CD4-positive, alpha-beta T cell treated with Interleukin-6 at 100 ng/mL for 8 hours (primary cell): ENCODE measurements at regions not wholly inside any gene's neighbourhood (a gene's known extent, or its start where the extent isn't known, plus 50 kb on each side); places are given as distances from the start of the nearest gene placed in this dataset.
"Not testable (repeated sequence)": the region's sequence is repeated elsewhere in the genome, so short reads cannot be mapped to it uniquely, and the experiment has no call there.

ENCODE experiments used
- DNase-seq: peaks from one replicate; pipeline ENCODE4 v3.0.0-alpha.2; 2020; ENCODE audit warnings: mixed read lengths, low spot score

DNA sequence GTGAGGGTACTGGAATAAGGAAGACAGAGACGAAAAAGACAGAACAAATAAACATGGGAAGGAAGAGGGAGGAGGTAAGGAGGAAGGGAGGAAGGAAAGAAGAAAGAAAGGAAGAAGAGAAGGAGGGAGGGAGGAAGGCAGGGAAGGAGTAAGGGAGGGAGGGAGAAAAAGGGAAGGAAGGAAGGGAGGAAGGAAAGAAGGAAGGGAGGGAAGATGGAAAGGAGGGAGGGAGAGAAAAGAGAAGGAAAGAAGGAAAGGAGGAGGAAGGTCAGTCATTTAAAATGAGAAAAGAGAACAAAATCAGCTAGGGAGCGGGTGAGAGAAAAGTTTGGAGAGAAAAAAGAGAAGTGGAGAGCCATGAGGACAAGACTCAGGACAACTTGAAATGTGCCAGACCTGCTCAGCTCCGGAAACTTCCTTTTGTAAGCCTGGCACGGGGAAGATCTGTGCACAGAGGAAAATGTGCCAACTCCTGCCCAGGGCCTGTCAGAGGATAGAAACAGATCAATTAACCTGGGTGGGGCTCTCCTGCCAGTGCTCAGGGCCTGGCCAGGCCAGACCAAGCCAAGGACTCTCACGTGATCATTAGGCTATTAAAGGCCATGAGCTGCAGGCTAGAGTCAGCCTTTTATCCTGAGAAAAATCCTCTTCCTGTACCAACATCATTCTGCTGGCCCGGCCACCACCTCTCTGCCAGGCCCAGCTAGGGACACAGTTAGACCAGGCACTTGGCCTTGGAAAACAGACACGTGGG lies 50.1 kb upstream of the BCL6 start:
- no peak for DNase-seq

DNA sequence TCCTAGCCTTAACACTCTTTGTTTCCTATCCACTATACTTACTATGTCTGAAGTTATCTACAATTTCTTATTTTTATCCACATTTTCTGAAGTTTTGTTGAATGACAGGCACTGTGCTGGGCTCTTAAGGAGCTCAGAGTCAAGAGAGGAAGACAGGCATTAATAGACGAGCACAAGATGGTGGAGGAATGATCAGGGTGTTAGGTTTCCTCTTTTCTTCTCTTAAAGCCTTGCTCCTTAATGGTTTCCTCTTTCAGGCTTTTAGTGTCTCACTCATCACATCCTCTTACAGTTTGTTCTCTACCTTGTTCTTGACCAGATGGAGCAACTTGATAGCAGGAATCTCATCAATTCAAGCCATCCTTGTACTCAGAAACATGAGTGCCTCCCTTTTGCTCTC lies 52.9 kb upstream of the BCL6 start:
- no peak for DNase-seq

DNA sequence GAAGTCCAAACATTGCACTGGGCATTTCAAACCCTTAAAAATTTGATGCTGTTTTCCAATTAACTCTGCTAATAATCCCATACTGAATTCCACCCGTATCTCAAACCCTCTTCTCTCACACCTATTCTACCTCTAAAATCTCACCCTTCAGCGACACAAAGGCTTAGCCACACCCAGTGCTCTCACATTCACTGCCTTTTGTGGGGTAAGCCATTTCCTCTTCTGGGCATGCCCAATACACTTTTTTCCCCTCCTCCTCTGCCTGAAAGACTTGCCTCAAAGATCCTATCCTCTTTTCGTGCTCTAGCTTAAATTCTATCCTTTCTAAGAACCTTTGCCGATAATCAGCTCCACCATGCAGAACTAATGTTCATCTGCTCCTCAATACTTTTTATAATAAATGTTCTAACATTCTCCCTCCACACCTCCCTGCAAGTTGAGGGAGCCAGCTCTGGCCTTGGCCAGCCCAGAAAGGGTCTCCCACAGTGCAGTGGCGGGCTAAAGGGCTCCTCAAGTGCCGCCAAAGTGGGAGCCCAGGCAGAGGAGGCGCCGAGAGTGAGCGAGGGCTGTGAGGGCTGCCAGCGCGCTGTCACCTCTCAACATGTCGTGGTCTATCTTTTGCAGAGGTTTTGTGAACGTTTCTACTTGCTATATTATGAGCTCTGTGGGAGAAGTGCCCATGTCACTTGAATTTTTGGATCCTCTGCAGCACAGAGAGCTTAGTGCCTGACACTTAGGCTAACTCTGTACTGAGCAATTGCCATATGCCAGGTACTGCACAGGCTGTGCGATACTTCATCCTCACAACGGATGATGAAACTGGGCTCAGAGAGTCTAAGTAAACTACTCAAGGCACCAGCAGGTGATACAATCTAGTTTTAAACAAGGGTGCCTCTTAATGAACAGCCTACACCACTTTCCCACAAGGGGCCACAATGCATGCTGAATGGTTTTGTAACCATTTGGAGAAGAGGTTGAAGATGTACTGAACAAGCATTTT lies 53.6 kb upstream of the BCL6 start:
- peak; percentile 55 for DNase-seq

DNA sequence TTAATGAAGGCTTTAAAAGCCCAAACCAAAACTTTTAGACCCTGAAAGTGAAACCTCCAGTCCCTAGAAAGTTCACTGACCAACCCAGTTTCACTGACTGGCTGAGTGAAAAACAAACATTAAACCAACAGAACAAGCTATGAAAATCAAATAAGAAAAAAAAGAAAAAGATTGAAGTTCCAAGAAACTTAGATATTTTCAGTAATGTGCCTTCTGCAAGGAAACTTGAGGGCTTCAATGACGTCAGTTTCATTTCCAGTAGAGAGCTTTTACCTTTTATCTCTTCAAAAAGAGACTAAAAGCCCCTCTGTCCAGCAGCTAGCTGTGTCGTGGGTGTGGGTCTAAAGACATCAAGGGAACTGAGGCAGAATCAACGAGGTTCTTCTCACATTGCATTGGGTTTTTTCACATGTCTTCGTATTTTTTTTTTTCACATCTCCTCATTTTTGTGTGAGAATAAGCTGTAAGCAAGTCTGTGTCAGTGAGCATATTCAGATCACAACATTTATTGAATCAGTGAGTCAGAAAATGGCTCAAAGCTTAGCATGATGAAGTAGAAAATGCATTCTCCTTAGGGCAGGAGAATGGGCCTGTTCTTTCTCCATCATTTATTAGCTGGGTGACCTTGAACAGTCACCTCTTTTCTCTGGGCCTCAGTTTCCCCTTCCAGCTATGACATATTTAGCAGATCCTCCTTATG lies 54.8 kb upstream of the BCL6 start:
- DNase-seq = no peak

DNA sequence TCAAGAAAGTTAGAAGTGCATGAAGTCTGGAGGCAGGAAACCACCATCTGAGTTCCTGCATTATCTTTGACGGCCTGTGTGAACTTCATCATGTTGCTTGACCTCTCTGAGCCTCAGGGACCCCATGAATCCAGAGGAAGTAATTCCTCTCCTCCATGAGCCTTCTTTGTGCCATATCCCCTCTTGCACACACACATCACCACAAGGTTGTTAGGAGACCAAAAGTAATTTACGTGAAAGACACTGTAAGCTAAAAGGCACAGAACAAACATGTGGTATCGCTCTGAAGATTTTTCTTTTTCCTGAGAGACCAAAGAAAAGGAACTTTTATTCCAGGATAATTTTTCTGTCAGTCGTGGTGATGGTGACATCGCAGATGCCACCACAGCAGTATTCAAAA lies 55.9 kb upstream of the BCL6 start:
- no peak for DNase-seq

DNA sequence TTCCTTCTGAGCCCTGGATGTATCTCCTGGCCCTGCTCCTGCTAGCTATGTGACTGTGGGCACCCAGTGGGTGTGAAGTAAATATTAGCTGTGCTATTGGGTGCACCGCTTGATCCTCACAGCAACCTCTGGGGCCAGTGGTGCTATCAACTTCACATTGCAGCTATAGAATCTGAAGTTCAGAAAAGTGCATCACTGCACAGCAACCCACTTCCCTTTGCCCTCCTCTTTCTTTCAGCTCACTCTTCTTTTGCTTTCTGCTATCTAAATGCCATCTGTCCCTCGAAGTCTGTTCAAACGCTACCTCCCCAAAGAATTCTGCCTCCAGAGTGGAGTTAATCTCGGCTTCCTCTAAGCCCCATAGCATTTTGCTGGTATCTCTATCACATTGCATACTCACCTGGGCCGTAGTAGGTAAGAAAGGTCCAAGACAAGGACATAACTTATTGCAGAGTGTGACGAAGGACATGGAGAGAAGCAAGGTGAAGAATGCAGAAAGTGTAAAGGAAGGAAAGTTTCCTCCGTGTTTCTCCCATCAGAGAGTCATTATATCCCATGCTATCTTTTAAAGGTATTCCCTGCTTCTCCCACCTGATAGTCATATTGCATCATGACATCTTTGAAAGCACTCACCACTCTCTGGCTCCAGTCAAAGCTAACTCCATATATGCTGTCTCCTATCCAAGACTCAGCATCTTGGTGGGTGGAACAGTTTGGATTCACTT lies 57.1 kb upstream of the BCL6 start:
- no peak for DNase-seq

DNA sequence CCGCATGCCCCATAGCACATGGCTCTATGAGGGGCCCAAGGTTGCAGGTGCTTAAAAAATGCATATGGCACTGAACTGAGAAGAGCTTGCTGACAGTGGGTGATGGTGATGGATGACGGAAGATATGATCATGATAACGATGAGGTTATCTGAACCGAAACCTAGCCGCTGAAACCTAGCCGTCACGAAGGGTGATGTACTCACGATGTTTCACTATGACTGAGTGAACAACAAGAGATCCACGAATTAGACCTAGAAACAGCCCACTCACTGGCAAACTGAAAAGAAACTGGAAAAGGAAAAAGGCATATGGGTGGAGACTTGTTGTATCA lies 57.6 kb upstream of the BCL6 start:
- peak; percentile 42 for DNase-seq

DNA sequence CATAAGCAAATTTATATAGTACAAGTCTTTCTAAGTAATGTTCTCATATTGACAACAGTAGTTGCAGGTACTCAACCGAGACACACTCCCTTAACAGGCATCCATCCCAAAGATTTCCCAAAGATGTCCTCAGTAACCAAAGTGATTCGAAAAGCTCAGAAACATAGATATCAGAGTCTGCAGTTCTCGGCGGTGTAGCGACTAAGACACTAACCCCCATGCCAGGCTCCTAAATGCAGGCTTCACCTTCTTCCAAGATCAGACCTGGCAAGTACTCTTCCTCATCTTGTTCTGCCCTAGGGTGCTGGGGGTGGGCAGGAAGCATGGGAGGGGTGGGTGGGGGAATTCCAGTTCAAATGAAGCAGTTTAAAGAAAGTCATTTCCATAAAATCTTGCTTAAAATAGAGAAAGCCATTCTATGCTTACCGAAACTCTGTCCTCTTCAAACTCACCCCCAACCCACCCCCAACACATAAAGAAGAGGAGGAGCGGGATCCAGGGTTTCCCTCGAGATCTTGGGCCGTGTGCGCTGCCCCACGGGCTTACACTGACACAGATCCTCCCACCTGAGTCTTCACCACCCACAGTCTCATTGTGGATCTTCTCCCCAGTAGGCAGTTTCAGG lies 59.0 kb upstream of the BCL6 start:
- DNase-seq = no peak

DNA sequence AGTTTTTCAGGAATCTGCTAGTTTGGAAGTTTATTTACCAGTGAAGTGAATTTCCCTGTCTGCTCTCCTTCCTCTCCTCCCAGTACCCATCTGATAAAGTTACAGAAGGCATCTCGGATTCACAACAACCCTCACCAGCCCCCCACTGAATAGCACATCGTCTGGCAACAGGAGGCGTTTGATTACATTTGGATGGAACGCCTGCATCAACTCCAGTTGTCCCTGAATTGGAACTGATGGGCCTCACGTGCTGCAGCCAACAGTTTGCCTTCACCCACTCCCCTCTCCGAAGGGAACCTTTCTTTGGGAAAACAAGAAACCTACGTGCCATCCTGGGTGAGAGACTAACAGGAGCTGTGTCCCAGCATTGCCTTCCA lies 59.5 kb upstream of the BCL6 start:
- DNase-seq = no peak

DNA sequence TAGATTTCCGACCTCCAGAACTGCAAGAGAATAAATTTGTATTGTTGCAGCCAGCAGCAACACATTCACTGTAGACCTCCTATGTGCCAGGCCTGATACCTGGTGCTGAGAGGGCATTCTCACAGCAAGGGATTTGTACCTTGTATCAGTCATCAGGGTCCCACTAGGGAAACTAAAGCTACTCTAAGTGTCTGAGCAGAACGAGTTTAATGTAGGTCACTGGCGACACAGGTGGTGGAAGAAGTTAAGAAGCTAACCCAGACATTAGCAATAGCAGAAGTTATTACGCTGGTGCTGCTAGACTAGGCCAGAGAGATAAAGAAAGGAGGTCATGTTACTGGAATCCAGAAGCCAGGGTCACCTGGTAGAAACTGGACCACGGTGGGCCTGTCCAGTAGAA lies 60.5 kb upstream of the BCL6 start:
- no peak for DNase-seq

DNA sequence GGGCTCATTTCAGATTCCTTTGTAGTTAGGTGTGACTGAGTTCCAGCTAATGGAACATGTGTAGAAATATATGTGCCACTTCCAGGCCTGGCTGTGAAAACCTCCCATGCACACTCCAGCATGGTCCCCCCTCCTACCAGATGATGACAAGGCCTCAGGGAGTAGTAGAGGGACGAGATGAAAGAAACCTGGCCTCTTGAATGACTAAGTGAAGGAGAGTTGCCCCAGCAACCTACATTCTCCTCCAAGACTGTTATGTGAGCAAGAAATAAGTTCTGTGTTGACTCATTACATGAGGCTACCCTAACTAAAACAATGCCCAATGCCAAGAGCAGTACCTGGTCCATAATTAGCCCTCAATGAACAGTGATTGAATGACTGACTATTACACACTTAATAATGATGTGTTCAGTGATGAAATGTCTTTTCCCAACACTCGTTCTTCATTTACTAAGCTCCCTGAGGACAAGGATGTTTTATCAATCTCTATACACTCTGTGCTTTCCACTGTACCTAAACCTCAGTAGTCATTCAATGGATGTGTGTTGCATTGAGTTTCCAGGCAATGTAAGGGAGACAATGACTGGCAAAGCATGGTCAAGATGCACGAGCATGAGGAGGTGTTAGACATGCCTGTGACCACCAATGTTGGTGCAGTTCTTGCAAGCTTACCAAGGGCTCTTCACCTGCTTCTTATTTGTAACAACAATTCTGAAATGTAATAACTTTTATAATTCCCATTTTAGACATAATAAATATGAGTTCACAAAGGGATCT lies 62.0 kb upstream of the BCL6 start:
- no peak for DNase-seq

DNA sequence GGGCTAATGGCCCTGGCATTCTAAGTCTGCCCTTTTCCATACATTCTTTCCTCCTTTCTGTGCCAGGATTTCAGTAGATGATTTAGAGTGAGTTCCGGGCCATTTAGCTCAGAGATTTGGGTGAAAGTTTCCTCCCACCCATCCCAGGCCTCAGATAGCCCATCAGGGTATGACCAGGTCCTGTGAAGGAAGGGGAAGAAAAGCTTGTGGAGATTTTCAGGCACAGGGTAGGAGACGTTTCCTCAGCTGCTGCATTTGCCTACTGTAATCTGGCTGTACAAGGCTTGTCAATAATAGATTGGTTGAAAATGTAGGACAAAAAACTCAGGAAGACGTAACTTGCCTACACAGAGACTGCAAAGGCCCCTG lies 63.2 kb upstream of the BCL6 start:
- DNase-seq = no peak

DNA sequence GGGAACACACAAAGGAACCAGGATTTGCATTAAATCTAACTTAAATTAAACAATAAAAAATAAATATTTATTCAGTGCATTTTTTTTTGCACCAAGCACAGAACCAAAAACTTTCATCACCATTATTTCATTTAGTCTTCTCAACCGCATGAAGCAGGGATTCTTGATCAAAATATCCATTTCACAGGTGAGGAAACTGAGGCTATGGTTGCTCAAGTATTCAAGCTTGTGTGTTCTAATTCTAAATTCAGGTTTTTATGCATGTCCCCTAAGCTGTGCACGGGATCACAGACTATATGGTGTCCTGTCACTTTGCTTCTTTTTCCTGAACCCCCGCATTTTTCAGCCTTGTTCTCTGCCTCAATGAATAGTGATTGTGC lies 64.3 kb upstream of the BCL6 start:
- no peak for DNase-seq

DNA sequence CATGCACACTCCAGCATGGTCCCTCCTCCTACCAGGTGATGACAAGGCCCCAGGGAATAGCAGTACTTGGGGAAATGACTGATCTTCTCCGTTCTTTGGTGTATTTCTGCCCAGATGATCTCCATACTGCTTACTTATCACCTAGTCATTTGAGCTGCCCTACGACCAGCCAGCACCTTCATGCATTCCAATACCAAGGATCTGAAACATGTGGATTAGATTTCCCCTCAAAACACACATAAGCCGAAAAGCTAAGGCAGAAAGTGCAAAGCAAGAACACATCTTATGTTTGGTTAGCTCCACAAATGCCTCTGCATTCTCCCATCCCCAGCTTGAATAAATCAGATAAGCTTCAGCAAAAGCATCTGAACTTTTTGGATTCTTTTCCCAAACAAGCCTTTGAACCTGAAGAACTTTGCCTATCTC lies 64.8 kb upstream of the BCL6 start:
- DNase-seq = no peak

DNA sequence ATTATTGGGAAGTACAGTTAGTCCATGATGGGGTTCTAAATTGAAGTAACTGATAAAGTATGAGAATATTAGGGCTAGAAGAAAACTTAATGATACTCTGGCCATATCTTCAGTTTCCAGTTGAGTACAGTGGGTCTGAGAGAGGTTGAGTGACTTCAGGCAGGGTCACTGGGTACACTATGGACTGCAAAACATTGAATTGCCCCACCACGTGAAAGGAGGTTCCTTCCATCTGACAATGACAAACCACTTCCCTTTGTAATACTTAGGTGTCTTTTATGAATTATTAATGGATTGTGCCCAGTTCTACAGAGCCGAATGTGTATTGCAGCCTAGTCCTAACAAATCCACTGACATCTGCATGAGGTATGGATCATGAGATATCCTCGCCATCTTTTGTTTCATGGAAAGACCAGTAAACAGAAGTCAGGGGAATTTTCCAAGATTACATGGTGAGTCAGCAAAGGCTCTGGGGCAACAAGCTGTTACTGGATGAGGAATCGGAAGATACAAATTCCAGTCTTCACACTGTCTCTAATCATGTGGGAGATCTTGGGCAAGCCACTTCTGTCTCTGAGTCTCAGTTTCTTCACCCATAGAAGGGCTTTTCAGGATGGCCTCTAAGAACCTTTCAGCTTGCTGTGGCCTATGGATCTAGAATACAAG lies 66.5 kb upstream of the BCL6 start:
- no peak for DNase-seq

DNA sequence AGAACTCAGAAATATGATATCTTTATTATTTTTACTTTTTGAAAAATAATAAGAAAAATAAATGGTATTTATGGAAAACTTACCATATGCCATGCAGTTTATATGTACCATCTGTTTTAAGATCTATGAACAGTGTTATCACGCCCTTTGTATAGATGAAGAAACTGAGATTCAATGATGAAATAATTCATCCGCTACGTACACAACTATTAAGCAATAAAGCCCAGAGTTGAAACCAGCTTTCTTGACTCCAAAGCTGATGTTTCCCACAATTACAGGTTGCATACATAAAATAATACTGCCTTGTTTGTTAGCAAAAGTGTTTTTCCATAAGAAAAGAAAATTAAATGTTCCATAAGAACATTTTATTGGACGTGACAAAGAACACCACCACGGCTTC lies 67.2 kb upstream of the BCL6 start:
- no peak for DNase-seq

DNA sequence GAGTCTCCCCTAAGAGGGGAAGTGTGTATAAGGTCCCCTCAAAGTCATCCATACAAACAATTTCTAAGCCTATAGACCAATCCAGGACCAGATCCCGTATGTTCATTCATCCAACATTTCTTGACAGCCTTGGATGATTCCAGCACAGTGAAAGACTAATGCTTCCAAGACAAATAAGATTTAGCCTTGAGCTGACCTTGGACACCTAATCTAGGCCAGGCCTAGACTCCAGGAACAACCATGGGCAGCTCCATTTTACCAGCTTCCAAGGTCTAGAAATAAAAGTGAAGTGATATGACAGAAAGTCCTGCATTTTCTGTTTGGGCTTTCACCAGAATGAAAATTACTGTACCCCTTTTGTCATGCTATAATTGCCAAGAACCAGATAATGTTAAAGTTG lies 67.9 kb upstream of the BCL6 start:
- no peak for DNase-seq

DNA sequence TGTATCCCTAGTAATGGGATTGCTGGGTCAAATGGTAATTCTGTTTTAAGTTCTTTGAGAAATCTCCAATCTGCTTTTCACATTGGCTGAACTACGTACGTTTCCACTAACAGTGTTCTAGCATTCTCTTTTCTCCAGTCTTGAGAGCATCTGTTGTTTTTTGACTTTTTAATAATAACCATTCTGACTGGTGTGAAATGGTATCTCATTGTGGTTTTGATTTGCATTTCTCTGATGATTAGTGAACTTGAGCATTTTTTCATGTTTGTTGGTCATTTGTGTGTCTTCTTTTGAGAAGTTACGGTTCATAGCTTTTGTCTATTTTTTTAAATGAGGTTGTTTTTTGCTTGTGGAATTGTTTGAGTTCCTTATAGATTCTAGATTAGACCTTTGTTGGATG lies 72.5 kb upstream of the BCL6 start:
- not testable (repeated sequence) for DNase-seq

DNA sequence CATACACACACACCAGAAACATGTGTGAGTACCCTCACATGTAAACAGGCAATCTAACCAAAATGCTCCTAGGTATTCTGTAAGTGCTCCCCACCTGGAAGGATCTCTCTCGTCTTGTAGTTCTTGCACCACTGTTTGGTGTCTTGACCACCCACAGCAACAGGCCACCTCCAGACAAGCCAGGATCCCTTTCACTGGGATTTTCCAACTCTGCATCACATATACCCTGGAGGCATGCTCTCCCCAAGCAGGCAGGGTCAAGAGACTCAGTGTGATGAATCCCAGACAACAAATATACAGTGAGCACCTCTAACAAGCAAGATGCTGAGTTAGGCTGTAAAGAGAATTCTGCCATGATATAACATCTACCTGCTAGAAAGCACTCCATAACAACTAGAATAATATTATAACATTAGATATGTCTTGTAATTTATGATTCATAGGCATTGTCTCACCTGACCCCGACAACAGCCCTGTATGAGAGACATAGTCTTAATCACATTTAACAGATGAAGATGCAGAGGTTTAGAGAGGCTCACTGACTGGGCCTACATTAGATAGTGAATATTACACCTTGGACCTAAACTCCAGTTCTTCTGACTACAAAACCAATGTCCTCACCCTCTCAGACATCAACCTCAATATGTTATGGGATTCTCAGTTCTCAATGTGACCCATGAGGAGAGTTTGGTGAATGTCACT lies 76.5 kb upstream of the BCL6 start:
- DNase-seq = no peak

DNA sequence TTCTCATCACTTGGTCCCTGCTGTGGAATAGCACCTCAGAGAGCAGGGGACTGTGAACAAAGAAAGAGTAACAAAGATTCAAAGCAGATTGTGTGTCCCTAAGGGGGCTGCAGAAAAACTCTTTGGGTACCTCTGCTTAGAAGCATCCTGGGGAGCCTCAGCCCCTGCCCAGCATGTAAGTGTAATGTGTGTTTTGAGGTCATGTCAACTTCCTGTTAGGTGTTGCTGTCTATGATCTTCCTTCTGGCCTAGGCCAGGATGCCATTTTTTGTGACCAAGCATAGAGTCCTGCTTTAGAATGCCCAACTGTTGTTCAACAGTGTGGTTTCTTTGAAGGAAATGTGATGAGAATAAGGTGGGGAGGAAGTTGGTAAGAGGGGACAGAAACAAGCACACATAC lies 77.1 kb upstream of the BCL6 start:
- peak; percentile 7 for DNase-seq
